GM18508 (cell line): ENCODE measurements at regions not wholly inside any gene's neighbourhood (a gene's known extent, or its start where the extent isn't known, plus 50 kb on each side); places are given as distances from the start of the nearest gene placed in this dataset.

Experiments
- ATAC-seq: cut with Tn5 transposase; IDR thresholded peaks from one replicate; pipeline ENCODE4 v1.9.1; 2021; ENCODE audit warnings: moderate number of reproducible peaks; ENCODE audit not compliant: insufficient read depth, unreplicated experiment

GRCh38 chr10:90635111-90635765 is 222.6 kb downstream of the HTR7 start:
- ATAC-seq: no peak

GRCh38 chr10:90640756-90641155 is 217.1 kb downstream of the HTR7 start:
- no peak for ATAC-seq

- no peak for ATAC-seq
Measured at GRCh38 chr10:90641731-90642130, 216.1 kb downstream of the HTR7 start.

GRCh38 chr10:90642136-90642535 is 215.7 kb downstream of the HTR7 start:
- ATAC-seq: no peak

GRCh38 chr10:90642650-90643049 is 215.2 kb downstream of the HTR7 start:
- ATAC-seq: no peak

- no peak for ATAC-seq
Measured at GRCh38 chr10:90644165-90644564, 213.7 kb downstream of the HTR7 start.

- ATAC-seq: no peak
Measured at GRCh38 chr10:90650858-90651257, 207.0 kb downstream of the HTR7 start.

- no peak for ATAC-seq
Measured at GRCh38 chr10:90652519-90652918, 205.3 kb downstream of the HTR7 start.

- ATAC-seq: no peak
Measured at GRCh38 chr10:90658791-90659190, 199.0 kb downstream of the HTR7 start.

GRCh38 chr10:90665905-90666662 is 191.8 kb downstream of the HTR7 start:
- ATAC-seq: no peak

- ATAC-seq: no peak
Measured at GRCh38 chr10:90674461-90674860, 183.4 kb downstream of the HTR7 start.

GRCh38 chr10:90674928-90675327 is 182.9 kb downstream of the HTR7 start:
- ATAC-seq: no peak

- ATAC-seq: no peak
Measured at GRCh38 chr10:90675621-90676020, 182.2 kb downstream of the HTR7 start.
